ENCODE measurements at regions not wholly inside any gene's neighbourhood (a gene's known extent, or its start where the extent isn't known, plus 50 kb on each side); places are given as distances from the start of the nearest gene placed in this dataset.

DNA sequence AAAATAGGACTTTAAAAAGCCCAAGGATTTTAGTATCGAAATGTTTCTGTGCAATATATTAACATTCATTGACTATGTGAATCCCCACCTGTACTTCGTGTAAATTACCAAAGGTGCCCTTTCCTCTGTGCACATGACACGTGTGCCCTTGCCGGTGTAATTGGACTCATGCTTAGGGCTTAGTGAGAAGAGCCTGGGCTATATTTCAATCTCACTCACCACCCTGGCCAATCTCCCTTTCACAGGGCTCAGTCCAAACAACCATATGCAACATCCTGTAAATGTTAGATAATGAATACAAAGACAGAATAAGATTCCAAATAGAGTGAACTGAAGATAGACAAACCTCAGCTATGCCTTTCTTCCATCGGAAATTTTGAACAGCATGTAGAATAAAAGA is 564.3 kb downstream of the USP25 start:
- DNase-seq (ENCODE audit: low read depth in 3 of 3, low spot score in 1 of 3), result no peak

- no peak for DNase-seq (ENCODE audit: low read depth in 3 of 3, low spot score in 1 of 3)
Observed at GRCh38 chr21:16302851-16303282, 573.1 kb downstream of the USP25 start.

GRCh38 chr21:16304174-16305095 is 574.7 kb downstream of the USP25 start:
- no peak for DNase-seq (ENCODE audit: low read depth in 3 of 3, low spot score in 1 of 3)

DNA sequence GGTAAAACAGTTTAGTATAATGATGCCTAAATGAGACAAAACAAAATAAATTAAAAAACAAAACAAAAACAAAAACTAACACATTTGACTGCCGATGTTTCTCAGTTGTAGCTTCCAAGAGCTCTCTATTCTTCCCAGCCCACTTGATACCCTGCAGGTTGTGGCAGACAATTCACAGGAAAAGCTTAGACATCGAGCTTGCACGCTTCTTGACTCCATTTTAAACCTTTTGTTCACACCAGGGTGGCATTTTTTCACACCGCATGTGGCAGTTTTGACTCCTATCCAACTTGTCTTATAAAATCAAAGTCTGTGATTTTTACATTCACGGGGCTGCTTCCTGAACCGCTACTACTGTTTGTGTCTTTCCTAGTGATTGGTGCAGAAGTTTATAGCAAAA is 575.9 kb downstream of the USP25 start:
- DNase-seq (ENCODE audit: low read depth in 3 of 3, low spot score in 1 of 3), result no peak

GRCh38 chr21:16307256-16307655 is 577.5 kb downstream of the USP25 start:
- DNase-seq (ENCODE audit: low read depth in 3 of 3, low spot score in 1 of 3), result no peak

GRCh38 chr21:16308269-16308668 is 578.5 kb downstream of the USP25 start:
- DNase-seq (ENCODE audit: low read depth in 3 of 3, low spot score in 1 of 3), result no peak

GRCh38 chr21:16309250-16309971 is 579.6 kb downstream of the USP25 start:
- DNase-seq (ENCODE audit: low read depth in 3 of 3, low spot score in 1 of 3), result no peak

- no peak for DNase-seq (ENCODE audit: low read depth in 3 of 3, low spot score in 1 of 3)
Observed at GRCh38 chr21:16310176-16310575, 580.4 kb downstream of the USP25 start.

- DNase-seq (ENCODE audit: low read depth in 3 of 3, low spot score in 1 of 3), result no peak
Observed at GRCh38 chr21:16311229-16311628, 581.4 kb downstream of the USP25 start.

DNA sequence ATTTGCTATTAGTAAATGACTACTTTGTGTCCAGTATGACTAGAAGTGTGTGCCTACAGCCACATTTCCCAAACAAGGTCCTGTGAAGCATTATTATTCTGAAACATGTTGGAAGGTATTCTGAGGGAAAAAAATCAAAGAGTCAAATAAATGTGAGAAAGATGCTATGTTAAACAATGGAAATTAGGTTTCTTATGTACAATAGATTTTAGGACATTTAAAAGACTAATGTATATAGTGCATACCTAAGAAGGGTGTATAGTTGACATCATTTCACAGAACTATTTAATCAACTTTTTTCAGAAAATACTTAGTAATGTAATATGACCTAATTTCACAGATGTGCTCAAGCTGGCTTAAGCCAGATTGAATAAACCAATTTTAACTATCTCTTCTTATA is 582.5 kb downstream of the USP25 start:
- DNase-seq (ENCODE audit: low read depth in 3 of 3, low spot score in 1 of 3), result no peak

GRCh38 chr21:16315223-16315622 is 585.4 kb downstream of the USP25 start:
- no peak for DNase-seq (ENCODE audit: low read depth in 3 of 3, low spot score in 1 of 3)

DNA sequence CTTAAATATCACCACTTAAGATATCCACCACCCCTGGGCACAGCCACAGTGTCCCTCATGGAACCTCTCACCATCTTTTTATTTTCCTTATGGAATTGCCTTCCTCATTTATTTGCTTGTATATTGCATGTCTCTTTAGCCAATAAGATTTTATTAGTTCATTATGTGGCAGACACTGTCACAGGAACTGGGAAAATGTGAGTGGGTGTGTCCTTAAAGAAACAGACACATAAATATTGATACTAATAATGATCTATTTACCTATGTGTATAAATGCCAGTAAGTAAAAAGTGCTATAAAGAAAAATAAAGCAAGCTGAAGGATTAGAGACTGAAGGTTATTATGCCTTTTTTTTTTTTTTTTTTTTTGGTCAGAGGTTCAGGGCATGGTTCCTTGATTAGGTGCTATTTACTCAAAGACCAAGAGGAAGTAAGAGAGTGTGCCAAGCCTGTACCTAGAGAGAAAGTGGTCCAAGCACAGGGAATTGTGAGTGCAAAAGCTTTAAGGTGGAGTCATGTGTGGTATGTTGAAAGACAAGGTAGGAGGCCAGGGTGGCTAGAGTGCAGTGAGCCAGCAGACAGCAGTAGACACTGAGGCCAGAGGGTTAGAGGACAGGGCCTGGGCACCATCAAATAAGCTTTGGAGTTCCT is 589.0 kb downstream of the USP25 start:
- DNase-seq (ENCODE audit: low read depth in 3 of 3, low spot score in 1 of 3), result no peak

DNA sequence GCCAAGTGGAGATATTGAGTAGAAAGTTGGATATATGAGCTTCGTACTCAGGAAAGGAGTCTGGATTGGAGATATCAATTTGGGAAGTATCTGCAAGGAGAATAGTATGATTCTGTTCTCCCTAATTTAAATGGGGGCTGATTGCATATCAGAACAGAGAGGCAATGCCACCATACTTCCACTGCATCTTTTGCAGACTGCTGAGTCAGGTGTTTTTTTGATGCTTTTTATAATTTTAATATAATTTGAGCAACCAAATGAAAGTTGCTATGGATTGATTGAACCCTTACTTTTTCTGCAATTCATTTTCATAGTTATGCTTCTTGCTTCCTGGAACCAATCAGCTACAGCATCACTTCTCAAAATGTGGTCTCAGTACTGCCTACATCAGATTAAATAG is 590.3 kb downstream of the USP25 start:
- DNase-seq (ENCODE audit: low read depth in 3 of 3, low spot score in 1 of 3), result no peak

DNA sequence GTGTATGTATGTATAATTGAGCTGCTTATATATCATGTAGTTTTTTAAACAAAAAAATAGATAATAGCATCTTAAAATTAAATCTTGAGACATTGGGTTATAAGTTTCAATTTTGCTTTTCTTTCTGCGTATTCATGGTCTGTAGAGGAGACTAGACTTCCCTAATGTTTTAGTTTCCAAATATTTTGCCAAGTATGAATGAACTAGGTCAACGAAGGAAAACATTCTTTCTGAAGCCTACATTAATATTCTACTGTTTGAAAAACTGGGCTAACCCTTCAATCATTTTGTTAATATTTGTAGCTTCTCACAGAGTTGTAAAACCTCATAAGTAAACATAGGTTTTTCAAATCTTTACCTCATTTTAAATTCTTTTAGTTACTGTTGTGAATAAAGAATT is 592.7 kb downstream of the USP25 start:
- DNase-seq (ENCODE audit: low read depth in 3 of 3, low spot score in 1 of 3), result no peak

DNA sequence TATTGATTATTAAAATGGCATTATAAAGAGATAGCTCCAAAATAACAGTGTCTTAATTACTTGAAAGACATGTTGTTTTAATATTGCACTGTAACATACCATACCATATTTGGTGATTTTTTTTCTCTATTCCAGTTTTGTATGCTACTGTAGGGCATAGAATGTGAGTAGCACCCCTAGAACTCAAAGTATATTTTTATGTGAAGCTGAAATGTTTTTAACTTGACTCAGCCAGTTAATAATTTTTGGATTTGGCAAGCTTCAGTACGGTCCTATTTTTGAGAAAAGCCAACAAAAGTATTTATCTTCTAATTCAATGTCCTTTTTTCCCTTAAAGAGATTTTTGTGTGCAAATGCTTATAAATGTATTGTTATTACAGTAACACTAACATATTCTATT is 593.8 kb downstream of the USP25 start:
- no peak for DNase-seq (ENCODE audit: low read depth in 3 of 3, low spot score in 1 of 3)

DNA sequence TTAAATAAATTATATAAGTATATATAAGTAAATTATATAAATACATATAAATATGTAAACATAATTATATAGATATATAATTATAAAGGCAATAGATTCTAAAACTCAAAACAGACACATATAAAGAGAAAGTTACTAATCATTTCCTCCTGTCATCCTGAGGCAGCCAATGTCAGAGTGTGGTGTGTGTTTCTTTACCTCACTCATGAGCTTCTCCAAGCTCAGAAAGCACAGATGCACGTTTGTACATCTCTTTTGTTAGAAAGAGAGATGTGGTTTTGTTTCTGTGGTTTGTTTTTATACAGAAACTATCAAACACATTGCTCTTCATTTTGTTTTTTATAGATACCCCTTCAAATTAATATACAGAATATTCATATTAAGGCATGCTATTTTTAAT is 594.8 kb downstream of the USP25 start:
- DNase-seq (ENCODE audit: low read depth in 3 of 3, low spot score in 1 of 3), result no peak

DNA sequence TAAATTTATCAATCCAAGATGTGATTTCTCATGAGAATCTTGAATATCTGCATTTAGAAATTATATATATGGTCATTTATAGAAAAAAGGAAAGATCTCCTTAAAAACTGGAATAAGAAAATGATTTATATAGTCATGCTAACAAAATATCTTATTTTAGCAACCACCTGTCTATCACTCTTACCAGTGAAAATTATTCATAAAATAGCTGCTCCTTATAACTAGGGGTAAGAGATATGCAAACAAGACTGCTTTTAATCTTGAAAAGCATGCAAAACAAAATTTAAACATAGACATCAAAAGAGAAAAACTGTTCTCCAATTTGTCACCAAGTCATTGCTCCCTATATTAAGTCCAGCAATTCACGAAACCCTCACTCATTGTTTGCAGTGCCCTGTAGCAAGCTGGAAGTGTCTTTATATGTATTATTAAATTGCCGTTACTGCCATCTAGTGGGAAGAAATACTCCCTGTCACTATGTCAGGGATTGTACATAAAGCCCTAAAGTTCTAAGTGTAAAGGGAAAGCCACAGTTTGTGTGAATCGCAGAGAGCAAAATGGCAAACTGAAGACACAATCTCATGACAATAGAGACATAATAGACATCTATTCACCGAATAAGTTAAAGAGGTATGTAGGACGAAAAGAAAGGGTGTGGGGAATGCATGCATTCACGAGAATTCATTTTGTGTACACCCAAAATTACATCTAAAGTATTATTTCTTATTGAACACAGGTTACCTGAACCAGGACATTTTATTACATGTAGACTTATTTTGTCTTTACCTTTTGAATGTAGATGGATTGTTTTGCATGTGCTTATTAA is 600.5 kb downstream of the USP25 start:
- no peak for DNase-seq (ENCODE audit: low read depth in 3 of 3, low spot score in 1 of 3)

DNA sequence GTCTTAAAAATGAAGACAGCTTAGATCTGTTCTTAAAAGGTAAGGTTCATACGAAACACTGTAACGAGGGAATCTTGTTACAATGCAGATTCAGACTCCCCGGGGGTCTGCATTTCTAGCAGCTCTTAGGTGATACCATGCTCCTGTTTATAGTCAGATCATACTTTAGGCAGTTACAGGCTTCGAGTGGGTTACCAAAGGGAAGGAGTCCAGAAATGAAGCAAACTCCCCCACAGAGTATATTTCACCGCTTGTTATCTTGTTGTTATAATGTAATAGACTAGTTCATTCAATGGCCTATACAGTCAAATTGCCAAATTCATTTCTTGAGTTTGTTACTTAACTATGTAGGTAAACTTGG is 601.1 kb downstream of the USP25 start:
- no peak for DNase-seq (ENCODE audit: low read depth in 3 of 3, low spot score in 1 of 3)

GRCh38 chr21:16337266-16337665 is 607.5 kb downstream of the USP25 start:
- no peak for DNase-seq (ENCODE audit: low read depth in 3 of 3, low spot score in 1 of 3)

GRCh38 chr21:16342932-16343331 is 613.1 kb downstream of the USP25 start:
- no peak for DNase-seq (ENCODE audit: low read depth in 3 of 3, low spot score in 1 of 3)

- no peak for DNase-seq (ENCODE audit: low read depth in 3 of 3, low spot score in 1 of 3)
Observed at GRCh38 chr21:16343776-16344175, 614.0 kb downstream of the USP25 start.
